Mesenchymal stem cell (in vitro differentiated cells and primary cell): ENCODE measurements at regions not wholly inside any gene's neighbourhood (a gene's known extent, or its start where the extent isn't known, plus 50 kb on each side); places are given as distances from the start of the nearest gene placed in this dataset.
A peak's percentile ranks its signal among the peaks of the same experiment; 100 is the strongest.

Experiments
- DNase-seq: peaks from one replicate; pipeline ENCODE4 v3.0.0-alpha.2; 2013
- H2AFZ ChIP-seq: one replicate; pipeline ENCODE4 v1.6.1; 2013; ENCODE audit warnings: low read depth, mild to moderate bottlenecking, control low read depth, inconsistent platforms, low read length, moderate library complexity
- H2AK5ac ChIP-seq: 2 replicates; pipeline ENCODE4 v1.6.1; 2013; ENCODE audit warnings: low read length, moderate library complexity, mild to moderate bottlenecking, inconsistent platforms; ENCODE audit not compliant: severe bottlenecking
- H2BK120ac ChIP-seq: one replicate; pipeline ENCODE4 v1.6.1; 2013; ENCODE audit warnings: low read depth, mild to moderate bottlenecking, inconsistent platforms, low read length, moderate library complexity
- H2BK12ac ChIP-seq, 2 experiments: one replicate each; pipeline ENCODE4 v1.6.1; 2013; ENCODE audit warnings: inconsistent platforms in 2 of 2, low read length in 2 of 2, mild to moderate bottlenecking in 2 of 2, moderate library complexity in 2 of 2, control low read depth in 1 of 2
- H2BK15ac ChIP-seq: one replicate; pipeline ENCODE4 v1.6.1; 2013; ENCODE audit warnings: mild to moderate bottlenecking, low read depth, inconsistent platforms; ENCODE audit not compliant: poor library complexity, severe bottlenecking
- H2BK5ac ChIP-seq: 2 replicates; pipeline ENCODE4 v1.6.1; 2013; ENCODE audit warnings: low read depth, mild to moderate bottlenecking, low read length, control low read depth, inconsistent platforms; ENCODE audit not compliant: poor library complexity, severe bottlenecking
- H3K14ac ChIP-seq, 2 experiments: one replicate each; pipeline ENCODE4 v1.6.1; 2013; ENCODE audit warnings: inconsistent platforms in 2 of 2, low read length in 2 of 2, control low read depth in 1 of 2, mild to moderate bottlenecking in 1 of 2, moderate library complexity in 1 of 2
- H3K18ac ChIP-seq, 2 experiments: one replicate each; pipeline ENCODE4 v1.6.1; 2013; ENCODE audit warnings: inconsistent platforms in 2 of 2, low read length in 2 of 2, control low read depth in 1 of 2, low read depth in 1 of 2, mild to moderate bottlenecking in 1 of 2
- H3K23ac ChIP-seq, 2 experiments: one replicate each; pipeline ENCODE4 v1.6.1; 2013; ENCODE audit warnings: inconsistent platforms in 2 of 2, low read length in 2 of 2, mild to moderate bottlenecking in 2 of 2, moderate library complexity in 2 of 2, control low read depth in 1 of 2
- H3K27ac ChIP-seq: 2 replicates; pipeline ENCODE4 v1.5.1; 2013; ENCODE audit warnings: mild to moderate bottlenecking, moderate library complexity, low read length, control low read depth, inconsistent platforms; ENCODE audit not compliant: poor library complexity, severe bottlenecking
- H3K27me3 ChIP-seq, 2 experiments: 2 replicates each; pipeline versions ENCODE4 v1.6.1 to v1.7.0; 2013; ENCODE audit warnings: low read length in 2 of 2, mild to moderate bottlenecking in 2 of 2, moderate library complexity in 2 of 2, control low read depth in 1 of 2, inconsistent platforms in 1 of 2; ENCODE audit not compliant: control insufficient read depth in 1 of 2, insufficient read depth in 1 of 2
- H3K36me3 ChIP-seq, 2 experiments: 2 replicates each; pipeline versions ENCODE4 v1.6.1 to v1.7.0; 2013; ENCODE audit warnings: low read length in 2 of 2, control low read depth in 1 of 2, inconsistent platforms in 1 of 2, low read depth in 1 of 2, mild to moderate bottlenecking in 1 of 2; ENCODE audit not compliant: insufficient read depth in 2 of 2, control insufficient read depth in 1 of 2
- H3K4ac ChIP-seq, 2 experiments: one replicate each; pipeline ENCODE4 v1.6.1; 2013; ENCODE audit warnings: inconsistent platforms in 2 of 2, low read length in 2 of 2, mild to moderate bottlenecking in 2 of 2, moderate library complexity in 2 of 2, control low read depth in 1 of 2, low read depth in 1 of 2
- H3K4me1 ChIP-seq: 2 replicates; pipeline ENCODE4 v1.6.1; 2013; ENCODE audit warnings: low read depth, low read length, control low read depth; ENCODE audit not compliant: control insufficient read depth, insufficient read depth
- H3K4me2 ChIP-seq: 2 replicates; pipeline ENCODE4 v1.6.1; 2013; ENCODE audit warnings: low read length, mild to moderate bottlenecking, inconsistent platforms; ENCODE audit not compliant: poor library complexity, severe bottlenecking
- H3K4me3 ChIP-seq, 2 experiments: 2 replicates each; pipeline versions ENCODE4 v1.5.1 to v1.7.0; 2013; ENCODE audit warnings: low read length in 2 of 2, mild to moderate bottlenecking in 2 of 2, control low read depth in 1 of 2, low read depth in 1 of 2; ENCODE audit not compliant: insufficient read depth in 1 of 2
- H3K79me1 ChIP-seq: replicated peaks from 2 replicates; pipeline ENCODE4 v1.6.1; 2013; ENCODE audit warnings: mild to moderate bottlenecking, control low read depth, low read length, inconsistent platforms; ENCODE audit not compliant: poor library complexity, severe bottlenecking
- H3K9ac ChIP-seq: 2 replicates; pipeline ENCODE4 v1.7.0; 2013; ENCODE audit warnings: mild to moderate bottlenecking, low read length, moderate library complexity
- H3K9me3 ChIP-seq: 2 replicates; pipeline ENCODE4 v1.7.0; 2013; ENCODE audit warnings: mild to moderate bottlenecking, low read length; ENCODE audit not compliant: control insufficient read depth
- H4K8ac ChIP-seq: one replicate; pipeline ENCODE4 v1.6.1; 2013; ENCODE audit warnings: inconsistent platforms, mild to moderate bottlenecking, low read length, moderate library complexity
- H4K91ac ChIP-seq: one replicate; pipeline ENCODE4 v1.6.1; 2013; ENCODE audit warnings: mild to moderate bottlenecking, low read length, inconsistent platforms
- WGBS: methylation state at CpG from one replicate; pipeline ENCODE4 v1.1.7; 2013; ENCODE audit warnings: mixed read lengths; 5-methylcytosine and 5-hydroxymethylcytosine counted together

DNA sequence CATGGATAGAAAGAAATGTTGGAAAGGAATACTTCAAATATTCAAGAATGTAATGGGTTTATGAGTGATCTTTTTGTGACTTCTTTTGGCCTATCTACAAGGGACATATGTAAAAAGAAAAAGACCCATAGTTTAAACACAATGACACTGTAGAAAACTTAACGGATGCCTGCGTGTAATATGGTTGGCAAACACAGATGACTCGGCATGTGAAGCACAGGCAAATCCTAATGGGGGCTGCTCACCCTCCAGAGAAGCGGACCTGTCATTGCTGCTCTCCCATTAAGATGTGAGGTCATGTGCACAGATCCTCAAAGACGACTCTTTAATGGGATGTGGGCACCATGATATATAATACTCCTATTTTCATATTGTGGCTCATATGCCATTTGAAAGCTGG lies 366.6 kb upstream of the TMEM132C start:
- H3K9ac ChIP-seq, result no peak overlapping the region
- H2BK5ac ChIP-seq, result no peak overlapping the region
- no peak overlapping the region for H3K27ac ChIP-seq
- no peaks in the 10 kb centered on the region for H3K27me3 ChIP-seq
- H3K36me3 ChIP-seq, result no peaks in the 10 kb centered on the region
- no peak overlapping the region for H2AK5ac ChIP-seq
- peaks cover 2% of the 10 kb centered on the region for H3K9me3 ChIP-seq
- peaks cover 3% of the 10 kb centered on the region for H3K4me1 ChIP-seq
- H2BK15ac ChIP-seq, result no peak overlapping the region
- no peak overlapping the region for H3K14ac ChIP-seq
- H4K8ac ChIP-seq, result no peak overlapping the region
- DNase-seq, result no peak
- H3K18ac ChIP-seq, result no peak overlapping the region
- WGBS, result 93% methylated on average over 3 of the region's 5 CpGs
- no peak overlapping the region for H4K91ac ChIP-seq
- no peak overlapping the region for H2BK12ac ChIP-seq
- H3K4me2 ChIP-seq, result no peak overlapping the region
- no peak overlapping the region for H3K4me3 ChIP-seq
- no peak overlapping the region for H2BK120ac ChIP-seq
- no peak overlapping the region for H3K23ac ChIP-seq
- no peak overlapping the region for H3K4ac ChIP-seq
- no peaks in the 10 kb centered on the region for H3K79me1 ChIP-seq
- H2AFZ ChIP-seq, result no peak overlapping the region

DNA sequence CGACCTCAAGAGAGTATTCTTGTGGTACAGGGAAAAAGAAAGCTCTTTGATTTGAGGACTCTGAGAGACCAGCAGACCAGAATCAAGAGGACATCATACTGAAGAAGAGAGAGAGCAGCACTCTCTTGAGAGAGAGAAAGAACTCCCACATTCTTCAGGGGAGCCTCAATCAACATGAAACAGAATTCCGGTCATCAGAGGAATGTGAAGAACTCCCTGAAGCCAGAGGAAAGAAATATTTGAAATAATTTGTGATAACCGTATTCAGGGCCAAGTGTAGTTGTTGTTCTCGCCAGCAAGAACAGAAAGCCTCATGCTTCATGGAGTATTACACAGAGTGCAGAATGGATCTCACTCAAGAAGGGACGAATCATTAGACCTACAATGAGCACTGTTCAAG lies 363.8 kb upstream of the TMEM132C start:
- Histone ChIP-seq H3K23ac (no peak overlapping the region), H3K9ac (peak overlapping the region; percentile 17), H2BK15ac (no peak overlapping the region), H3K4me3 (no peak overlapping the region), H3K9me3 (peaks cover 10% of the 10 kb centered on the region), H3K4ac (no peak overlapping the region), H3K4me2 (peak overlapping the region; percentile 6), H3K14ac (no peak overlapping the region), H3K4me1 (peaks cover 3% of the 10 kb centered on the region), H2BK120ac (no peak overlapping the region), H3K27me3 (no peaks in the 10 kb centered on the region), H2BK12ac (no peak overlapping the region), H2AK5ac (no peak overlapping the region), H3K79me1 (no peaks in the 10 kb centered on the region), H2AFZ (no peak overlapping the region), H4K8ac (no peak overlapping the region), H4K91ac (no peak overlapping the region), H3K27ac (peak overlapping the region; percentile 82), H2BK5ac (no peak overlapping the region), H3K36me3 (no peaks in the 10 kb centered on the region), H3K18ac (no peak overlapping the region)
- DNase-seq, result no peak
- 40% methylated on average over 5 of the region's 5 CpGs for WGBS

DNA sequence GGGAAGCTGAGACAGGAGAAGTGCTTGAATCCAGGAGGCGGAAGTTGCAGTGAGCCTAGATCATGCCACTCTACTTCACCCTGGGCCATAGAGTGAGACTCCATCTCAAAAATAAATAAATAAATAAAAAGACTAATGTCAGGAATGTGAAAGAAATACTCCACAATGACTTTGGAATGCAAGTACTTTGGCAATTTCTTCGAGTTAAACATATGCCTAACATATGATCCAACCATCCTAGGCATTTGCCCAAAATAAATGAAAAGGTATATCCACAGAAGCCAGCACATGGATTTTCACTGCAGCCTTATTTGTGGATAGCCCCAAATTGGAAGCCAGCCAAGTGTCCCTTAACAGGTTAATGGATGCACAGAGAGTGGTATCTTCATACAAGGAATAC lies 357.9 kb upstream of the TMEM132C start:
- WGBS, result 34% methylated on average over 1 of the region's 2 CpGs
- no peaks in the 10 kb centered on the region for H3K27me3 ChIP-seq
- no peak overlapping the region for H3K4ac ChIP-seq
- no peak overlapping the region for H2AFZ ChIP-seq
- H3K14ac ChIP-seq, result no peak overlapping the region
- H3K18ac ChIP-seq, result no peak overlapping the region
- no peak overlapping the region for H3K4me2 ChIP-seq
- no peaks in the 10 kb centered on the region for H3K79me1 ChIP-seq
- no peak overlapping the region for H2BK12ac ChIP-seq
- no peak overlapping the region for H3K27ac ChIP-seq
- H3K4me3 ChIP-seq, result no peak overlapping the region
- no peak overlapping the region for H4K91ac ChIP-seq
- no peak overlapping the region for H3K9ac ChIP-seq
- no peaks in the 10 kb centered on the region for H3K4me1 ChIP-seq
- no peak overlapping the region for H2BK5ac ChIP-seq
- H3K36me3 ChIP-seq, result no peaks in the 10 kb centered on the region
- H2AK5ac ChIP-seq, result no peak overlapping the region
- H3K23ac ChIP-seq, result no peak overlapping the region
- H2BK15ac ChIP-seq, result no peak overlapping the region
- no peak overlapping the region for H2BK120ac ChIP-seq
- peaks cover 10% of the 10 kb centered on the region for H3K9me3 ChIP-seq
- no peak overlapping the region for H4K8ac ChIP-seq
- DNase-seq, result no peak

DNA sequence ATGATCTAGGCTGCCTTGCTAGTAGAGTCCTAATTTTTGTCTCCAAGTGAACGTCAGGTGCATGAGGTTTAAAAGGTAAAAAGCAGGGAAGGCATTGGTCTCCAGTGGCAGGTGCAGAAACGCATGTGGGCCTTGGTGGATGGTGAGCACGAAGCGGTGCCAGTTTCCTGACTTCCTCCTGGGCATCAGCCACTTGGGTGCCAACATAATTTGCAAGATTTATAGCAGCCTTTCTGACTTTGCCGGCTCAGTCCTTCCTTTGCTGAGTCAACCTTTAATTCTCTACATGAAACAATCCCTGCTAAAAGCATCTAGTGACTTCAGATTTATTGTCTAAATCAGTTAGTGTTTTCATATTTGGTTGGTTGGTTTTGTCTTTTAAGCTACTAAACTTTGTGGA lies 355.7 kb upstream of the TMEM132C start:
- Histone ChIP-seq H3K23ac (no peak overlapping the region), H2BK12ac (no peak overlapping the region), H3K79me1 (no peaks in the 10 kb centered on the region), H3K4me3 (no peak overlapping the region), H3K27ac (no peak overlapping the region), H3K9me3 (no peaks in the 10 kb centered on the region), H3K36me3 (no peaks in the 10 kb centered on the region), H3K14ac (no peak overlapping the region), H3K4ac (no peak overlapping the region), H3K4me1 (no peaks in the 10 kb centered on the region), H4K8ac (no peak overlapping the region), H3K9ac (no peak overlapping the region), H2BK120ac (no peak overlapping the region), H2AFZ (no peak overlapping the region), H3K18ac (no peak overlapping the region), H3K27me3 (no peaks in the 10 kb centered on the region), H2BK15ac (no peak overlapping the region), H2AK5ac (no peak overlapping the region), H2BK5ac (no peak overlapping the region), H3K4me2 (no peak overlapping the region), H4K91ac (no peak overlapping the region)
- WGBS, result 67% methylated on average over 4 of the region's 5 CpGs
- DNase-seq, result no peak
